NT2/D1 (cell line): ENCODE measurements at regions not wholly inside any gene's neighbourhood (a gene's known extent, or its start where the extent isn't known, plus 50 kb on each side); places are given as distances from the start of the nearest gene placed in this dataset.
A peak's percentile ranks its signal among the peaks of the same experiment; 100 is the strongest.

Source experiments
- DNase-seq: peaks from one replicate; pipeline ENCODE4 v3.0.0-alpha.2; 2011; ENCODE audit warnings: low read depth, low spot score
- H3K27me3 ChIP-seq: 2 replicates; pipeline ENCODE4 v1.6.0; 2011; ENCODE audit warnings: mild to moderate bottlenecking; ENCODE audit not compliant: insufficient read length, insufficient read depth
- H3K36me3 ChIP-seq: 2 replicates; pipeline ENCODE4 v1.6.1; 2011; ENCODE audit warnings: mild to moderate bottlenecking, low read length, mixed read lengths; ENCODE audit not compliant: insufficient read depth, insufficient read length
- H3K4me1 ChIP-seq: 2 replicates; pipeline ENCODE4 v1.5.1; 2011; ENCODE audit not compliant: insufficient read depth, insufficient read length
- H3K4me3 ChIP-seq: 2 replicates; pipeline ENCODE4 v1.5.1; 2011; ENCODE audit warnings: low read depth; ENCODE audit not compliant: insufficient read length
- H3K9ac ChIP-seq: 2 replicates; pipeline ENCODE4 v1.6.0; 2011; ENCODE audit warnings: low read depth; ENCODE audit not compliant: insufficient read length
- H3K9me3 ChIP-seq: 2 replicates; pipeline ENCODE4 v1.5.1; 2011; ENCODE audit warnings: mild to moderate bottlenecking, low read length; ENCODE audit not compliant: insufficient read depth
- SUZ12 ChIP-seq: IDR thresholded peaks from 2 replicates; pipeline ENCODE4 v1.6.1; 2011; ENCODE audit not compliant: insufficient read length, insufficient read depth; ENCODE audit errors: extremely low read depth
- YY1 ChIP-seq: IDR thresholded peaks from 2 replicates; pipeline ENCODE4 v1.6.1; 2011; ENCODE audit not compliant: insufficient read length, insufficient read depth
- ZNF274 ChIP-seq: IDR thresholded peaks from 2 replicates; pipeline ENCODE4 v1.6.1; 2011; ENCODE audit warnings: mild to moderate bottlenecking, low read depth, low read length

DNA sequence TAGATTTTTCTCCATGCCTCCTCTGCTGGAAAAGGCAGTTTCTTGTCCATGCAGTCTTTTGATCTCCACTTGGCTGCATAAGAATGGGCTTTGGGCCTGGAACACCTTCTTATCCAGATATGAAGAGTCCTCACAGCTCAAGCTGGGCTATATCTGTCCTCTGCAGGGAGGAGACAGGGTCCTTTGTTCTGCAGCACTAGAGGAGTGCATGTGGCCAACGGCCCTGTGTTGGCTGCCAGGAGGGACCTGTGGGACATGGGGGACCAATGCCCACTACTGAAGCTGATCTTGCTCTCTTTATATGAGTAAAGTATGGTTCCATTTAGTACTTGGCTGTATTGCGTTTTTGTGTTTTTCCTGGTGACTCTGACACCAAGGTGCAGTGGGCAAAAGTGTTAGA, 157.3 kb upstream of the ABI3BP start:
- Histone ChIP-seq H3K36me3 (no peaks in the 10 kb centered on the region), H3K27me3 (no peaks in the 10 kb centered on the region), H3K9me3 (no peaks in the 10 kb centered on the region), H3K4me1 (no peaks in the 10 kb centered on the region), H3K4me3 (no peak overlapping the region), H3K9ac (no peak overlapping the region)
- no peak for TF ChIP-seq ZNF274
- no peak for DNase-seq

DNA sequence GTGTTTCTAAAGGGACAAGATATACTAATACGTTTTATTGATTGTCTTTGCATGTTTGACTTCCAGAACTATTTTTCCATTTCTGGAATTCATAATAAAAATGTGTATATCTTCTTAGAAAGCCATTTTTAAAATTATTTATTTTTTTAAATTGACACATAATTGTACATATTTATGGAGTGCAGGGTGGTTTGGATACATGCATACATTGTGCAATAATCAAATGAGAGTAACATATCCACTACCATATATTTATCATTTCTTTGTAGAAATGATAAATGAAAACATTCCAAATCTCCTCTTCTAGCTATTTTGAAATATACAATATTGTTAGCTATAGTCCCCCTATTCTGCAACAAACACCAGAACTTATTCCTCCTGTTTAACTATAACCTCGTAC, 156.5 kb upstream of the ABI3BP start:
- TF ChIP-seq SUZ12 (no peak), ZNF274 (no peak), YY1 (no peak)
- no peaks in the 10 kb centered on the region for H3K36me3 ChIP-seq
- H3K9ac ChIP-seq: no peak overlapping the region
- DNase-seq: no peak
- no peaks in the 10 kb centered on the region for H3K4me1 ChIP-seq
- H3K27me3 ChIP-seq: no peaks in the 10 kb centered on the region
- H3K4me3 ChIP-seq: no peak overlapping the region
- no peaks in the 10 kb centered on the region for H3K9me3 ChIP-seq

DNA sequence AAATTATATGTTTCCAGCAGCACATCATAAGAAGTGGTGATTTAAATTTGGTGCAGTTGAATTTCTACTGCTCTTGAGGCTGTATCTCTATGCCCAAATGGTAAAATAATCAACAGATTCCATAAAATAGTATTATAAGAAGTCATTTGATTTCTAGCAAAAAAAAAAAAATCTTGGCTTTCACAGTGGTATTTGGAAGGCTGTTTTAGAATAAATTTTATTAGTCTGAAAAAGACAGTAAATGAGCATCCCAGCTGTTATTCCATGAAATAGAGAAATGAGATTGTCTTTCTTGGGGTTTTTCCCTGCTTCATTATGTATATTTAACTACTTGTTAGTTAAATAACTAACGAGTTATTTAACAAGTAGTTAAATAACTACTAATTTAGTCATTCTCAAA, 156.0 kb upstream of the ABI3BP start:
- H3K4me1 ChIP-seq: no peaks in the 10 kb centered on the region
- H3K9ac ChIP-seq: no peak overlapping the region
- no peak for DNase-seq
- H3K4me3 ChIP-seq: no peak overlapping the region
- H3K36me3 ChIP-seq: no peaks in the 10 kb centered on the region
- H3K9me3 ChIP-seq: no peaks in the 10 kb centered on the region
- TF ChIP-seq YY1 (no peak), ZNF274 (no peak), SUZ12 (no peak)
- no peaks in the 10 kb centered on the region for H3K27me3 ChIP-seq

DNA sequence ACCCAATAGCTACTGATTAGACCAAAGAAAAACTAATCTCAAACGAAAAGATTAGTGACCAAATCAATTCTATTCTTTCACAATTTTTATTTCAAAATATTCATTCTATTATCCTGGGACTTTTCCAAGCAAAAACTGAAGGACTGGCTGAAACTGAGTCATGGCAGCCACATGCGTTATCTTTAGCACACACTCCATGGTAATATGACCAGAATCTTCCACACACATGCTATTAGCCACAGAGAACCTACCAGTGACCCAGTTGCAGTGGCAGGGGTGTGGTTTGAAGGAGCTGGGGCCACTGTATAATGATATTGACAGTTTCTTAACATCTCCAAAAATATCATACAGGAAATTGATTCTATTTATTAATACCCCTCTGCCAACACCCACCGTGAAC, 154.8 kb upstream of the ABI3BP start:
- TF ChIP-seq SUZ12 (no peak), ZNF274 (no peak), YY1 (no peak)
- Histone ChIP-seq H3K27me3 (no peaks in the 10 kb centered on the region), H3K9ac (no peak overlapping the region), H3K4me1 (no peaks in the 10 kb centered on the region), H3K9me3 (no peaks in the 10 kb centered on the region), H3K4me3 (no peak overlapping the region), H3K36me3 (no peaks in the 10 kb centered on the region)
- no peak for DNase-seq

DNA sequence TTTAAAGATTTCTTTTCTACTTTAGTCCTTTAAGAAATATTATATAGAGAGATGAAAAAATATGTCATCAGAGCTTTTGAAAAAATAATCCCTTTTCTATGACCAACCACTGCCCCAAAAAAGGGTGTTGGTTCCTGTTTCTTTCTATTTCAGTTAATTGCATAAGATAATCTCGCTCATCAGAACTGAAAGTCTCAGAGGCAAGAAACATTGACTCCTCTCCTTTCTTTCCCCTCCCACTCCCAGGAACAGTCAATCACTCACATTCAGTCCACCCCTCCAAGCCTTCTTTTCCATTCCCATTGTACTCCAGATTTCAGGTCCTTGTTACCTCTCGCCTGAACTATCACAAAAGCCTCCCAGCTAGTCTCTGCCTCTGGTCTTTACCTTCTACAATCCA, 153.7 kb upstream of the ABI3BP start:
- DNase-seq: no peak
- no peak overlapping the region for H3K9ac ChIP-seq
- H3K4me1 ChIP-seq: no peaks in the 10 kb centered on the region
- H3K27me3 ChIP-seq: no peaks in the 10 kb centered on the region
- no peak overlapping the region for H3K4me3 ChIP-seq
- H3K36me3 ChIP-seq: no peaks in the 10 kb centered on the region
- no peak for TF ChIP-seq ZNF274
- TF ChIP-seq SUZ12: no peak
- H3K9me3 ChIP-seq: no peaks in the 10 kb centered on the region

DNA sequence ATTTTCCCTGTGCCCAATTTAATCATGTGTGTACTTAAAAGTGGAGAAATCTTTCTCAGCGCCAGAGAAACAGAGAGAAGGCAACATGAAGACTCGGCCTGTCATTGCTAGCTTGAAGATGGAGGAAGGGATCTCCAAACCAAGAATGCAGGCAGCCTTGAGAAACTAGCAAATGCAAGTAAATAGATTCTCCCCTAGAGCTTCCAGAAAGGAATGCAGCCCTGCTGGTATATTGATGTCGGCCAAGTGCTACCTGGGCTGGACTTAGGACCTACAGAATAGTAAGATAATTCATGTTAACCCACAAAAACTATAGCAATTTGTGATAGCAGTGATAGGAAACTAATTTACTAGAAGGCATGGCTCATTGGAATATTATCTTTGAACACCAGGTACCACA, 150.9 kb upstream of the ABI3BP start:
- Histone ChIP-seq H3K4me3 (no peak overlapping the region), H3K36me3 (no peaks in the 10 kb centered on the region), H3K27me3 (no peaks in the 10 kb centered on the region), H3K9ac (no peak overlapping the region), H3K9me3 (no peaks in the 10 kb centered on the region), H3K4me1 (no peaks in the 10 kb centered on the region)
- TF ChIP-seq ZNF274: no peak
- TF ChIP-seq YY1: no peak
- TF ChIP-seq SUZ12: no peak
- peak; percentile 8 for DNase-seq

DNA sequence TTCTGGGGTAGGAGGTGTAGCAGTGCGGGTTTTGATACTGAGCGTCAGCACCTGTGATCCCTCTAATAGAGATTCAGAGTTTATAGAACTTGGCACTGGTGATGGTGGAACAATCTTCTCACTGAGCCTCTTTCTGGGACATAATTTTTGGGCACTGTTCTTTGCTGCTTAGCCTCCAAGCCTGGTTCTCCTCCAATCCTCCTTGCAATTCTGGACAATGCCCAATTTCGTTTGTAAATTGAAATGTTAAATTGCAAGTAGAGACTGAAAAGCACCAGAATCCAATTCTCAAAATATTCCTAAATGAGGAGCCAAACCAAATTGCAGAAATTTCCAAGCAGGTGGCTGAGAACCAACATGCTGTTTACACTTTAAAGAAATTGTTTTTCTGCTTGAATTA, 149.8 kb upstream of the ABI3BP start:
- Histone ChIP-seq H3K9me3 (no peaks in the 10 kb centered on the region), H3K36me3 (no peaks in the 10 kb centered on the region), H3K9ac (no peak overlapping the region), H3K27me3 (no peaks in the 10 kb centered on the region), H3K4me3 (no peak overlapping the region), H3K4me1 (no peaks in the 10 kb centered on the region)
- no peak for DNase-seq
- no peak for TF ChIP-seq YY1
- no peak for TF ChIP-seq ZNF274
- TF ChIP-seq SUZ12: no peak

DNA sequence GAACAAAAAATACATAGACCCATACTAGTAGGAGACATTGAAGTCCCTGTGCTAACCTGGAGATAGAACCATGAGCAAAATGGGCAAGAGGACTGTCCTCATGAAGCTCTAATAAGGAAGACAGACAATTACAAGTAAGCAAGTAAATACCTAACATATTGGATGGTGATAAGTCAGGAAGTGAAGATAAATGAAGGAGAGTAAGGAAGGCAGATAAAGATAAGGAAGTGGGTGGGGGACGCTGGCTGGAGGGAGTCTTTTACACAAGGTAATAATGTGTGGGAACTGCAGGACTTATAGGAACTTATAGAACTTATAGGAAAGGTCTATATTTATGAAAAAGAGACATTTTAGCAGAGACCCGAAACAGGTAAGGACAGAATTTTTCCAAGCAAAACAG, 148.9 kb upstream of the ABI3BP start:
- no peaks in the 10 kb centered on the region for H3K9me3 ChIP-seq
- no peak overlapping the region for H3K9ac ChIP-seq
- TF ChIP-seq YY1 (no peak), SUZ12 (no peak), ZNF274 (no peak)
- H3K4me3 ChIP-seq: no peak overlapping the region
- DNase-seq: no peak
- H3K36me3 ChIP-seq: no peaks in the 10 kb centered on the region
- no peaks in the 10 kb centered on the region for H3K27me3 ChIP-seq
- H3K4me1 ChIP-seq: no peaks in the 10 kb centered on the region
